Right cardiac atrium (tissue), 5 donors: ENCODE measurements at regions not wholly inside any gene's neighbourhood (a gene's known extent, or its start where the extent isn't known, plus 50 kb on each side); places are given as distances from the start of the nearest gene placed in this dataset.
"Not testable (repeated sequence)": the region's sequence is repeated elsewhere in the genome, so short reads cannot be mapped to it uniquely, and the experiment has no call there.

Experiments
- ATAC-seq, 2 donors: fragments of 200-7000 bp; cut with Tn5 transposase; one replicate each; pipeline versions ENCODE4 v1.8.0 to v1.9.1; 2020; ENCODE audit warnings: moderate library complexity in 2 of 2, mild to moderate bottlenecking in 1 of 2
- DNase-seq, 3 donors: peaks; one replicate each; pipeline ENCODE4 v3.0.0-alpha.2; 2020
- H3K27ac ChIP-seq: one replicate; pipeline ENCODE4 v1.5.1; 2013; ENCODE audit warnings: mild to moderate bottlenecking, low read length, control low read depth, moderate library complexity
- H3K27me3 ChIP-seq: one replicate; pipeline ENCODE4 v1.6.1; 2013; ENCODE audit not compliant: control insufficient read depth, insufficient read depth
- H3K4me1 ChIP-seq: one replicate; pipeline ENCODE4 v1.6.1; 2013; ENCODE audit warnings: low read length; ENCODE audit not compliant: control insufficient read depth, insufficient read depth
- H3K4me3 ChIP-seq: one replicate; pipeline ENCODE4 v1.5.1; 2013; ENCODE audit warnings: low read length, control low read depth
- H3K9me3 ChIP-seq: one replicate; pipeline ENCODE4 v1.6.1; 2013; ENCODE audit warnings: low read length; ENCODE audit not compliant: control insufficient read depth
- WGBS: extraction: QIAGEN DNeasy Blood & Tissue Kit; methylation state at CpG from one replicate; pipeline ENCODE4 v1.1.7; 2013; 5-methylcytosine and 5-hydroxymethylcytosine counted together
- intact Hi-C, 4 donors: fragments of 100-400 bp; cut with DNase I; formaldehyde crosslinking; loops; one replicate each; pipeline versions ENCODE4 v1.11.0 to v1.14.0; 2022 to 2023
- donor health status: healthy with polysubstance abuse.
- donor health status: DM: no; HTN: yes; CAD: no.
- donor health status: DM: no; HTN: no; CAD: no.
- donor health status: DM: no; HTN: yes; CAD: no; lungs with severe emphysema.
- donor health status: DM: yes; HTN: yes; CAD: no.

DNA sequence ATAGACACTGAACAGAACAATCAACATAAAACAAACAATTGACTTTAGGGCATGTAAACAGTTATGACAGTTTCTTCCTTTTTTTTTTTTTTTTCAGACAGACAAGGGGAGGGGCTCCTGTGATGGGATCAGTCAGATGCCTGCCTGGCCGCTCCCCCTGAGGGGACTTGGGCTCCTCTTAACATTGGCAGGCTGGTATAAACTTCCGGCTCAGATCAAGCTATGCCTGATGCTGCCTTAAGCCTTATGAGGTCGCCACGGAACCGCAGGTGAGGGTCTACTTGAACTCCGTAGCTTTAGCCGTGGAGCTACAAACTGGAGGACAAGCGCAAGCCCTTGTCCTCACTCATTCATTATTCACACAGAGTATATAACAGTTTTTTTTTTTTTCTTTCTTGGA is 115.8 kb downstream of the UNC93B1 start:
- ATAC-seq, H3K4me1 ChIP-seq: not testable (repeated sequence)
- 83% methylated on average over 8 of the region's 8 CpGs for WGBS

GRCh38 chr11:67886672-67887071 is 117.2 kb downstream of the UNC93B1 start:
- H3K4me3 ChIP-seq, DNase-seq, H3K4me1 ChIP-seq, intact Hi-C loops, ATAC-seq, H3K9me3 ChIP-seq, H3K27ac ChIP-seq, H3K27me3 ChIP-seq: not testable (repeated sequence)
- 86% methylated on average over 6 of the region's 6 CpGs for WGBS

More for the DNA sequence above, 115.8 kb downstream of the UNC93B1 start:
- H3K27me3 ChIP-seq, DNase-seq, H3K9me3 ChIP-seq, H3K4me3 ChIP-seq, intact Hi-C loops, H3K27ac ChIP-seq: not testable (repeated sequence)

- H3K9me3 ChIP-seq, H3K27me3 ChIP-seq, intact Hi-C loops, DNase-seq, H3K4me1 ChIP-seq, H3K27ac ChIP-seq, H3K4me3 ChIP-seq, ATAC-seq: not testable (repeated sequence)
- WGBS, result 58% methylated on average over 7 of the region's 7 CpGs
Observed at GRCh38 chr11:67886207-67886606, 117.7 kb downstream of the UNC93B1 start.

DNA sequence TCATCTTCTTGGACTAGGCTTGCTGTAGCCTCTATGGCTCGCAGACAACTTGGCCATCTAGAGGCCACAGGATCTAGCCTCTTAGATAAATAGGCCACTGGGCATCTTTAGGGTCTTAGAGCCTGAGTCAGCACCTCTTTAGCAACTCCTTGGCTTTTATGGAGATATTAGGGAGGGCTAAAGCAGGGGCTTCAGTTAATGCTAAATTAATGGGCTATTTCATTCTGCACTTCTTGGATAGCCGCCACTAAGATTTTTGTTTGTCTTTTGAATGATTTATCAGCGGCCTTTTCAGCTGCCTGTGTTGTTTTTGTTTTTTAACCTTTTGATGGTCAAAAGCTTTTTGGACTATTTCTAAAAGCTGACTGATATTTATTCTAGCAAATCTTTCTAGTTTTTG is 118.3 kb downstream of the UNC93B1 start:
- H3K27me3 ChIP-seq, H3K9me3 ChIP-seq, ATAC-seq, H3K4me1 ChIP-seq, H3K4me3 ChIP-seq, DNase-seq, intact Hi-C loops, H3K27ac ChIP-seq: not testable (repeated sequence)
- WGBS, result 24% methylated on average over 3 of the region's 3 CpGs

GRCh38 chr11:67884761-67885558 is 118.9 kb downstream of the UNC93B1 start:
- ATAC-seq, H3K4me3 ChIP-seq, H3K9me3 ChIP-seq, intact Hi-C loops, H3K27ac ChIP-seq, H3K27me3 ChIP-seq, H3K4me1 ChIP-seq, DNase-seq: not testable (repeated sequence)
- 23% methylated on average over 18 of the region's 18 CpGs for WGBS

GRCh38 chr11:67884073-67884757 is 119.7 kb downstream of the UNC93B1 start:
- ATAC-seq, H3K27ac ChIP-seq, H3K4me1 ChIP-seq, H3K9me3 ChIP-seq, intact Hi-C loops, H3K27me3 ChIP-seq, DNase-seq, H3K4me3 ChIP-seq: not testable (repeated sequence)
- 55% methylated on average over 13 of the region's 13 CpGs for WGBS

GRCh38 chr11:67882304-67882703 is 121.6 kb downstream of the UNC93B1 start:
- H3K4me3 ChIP-seq, intact Hi-C loops, H3K4me1 ChIP-seq, DNase-seq, H3K9me3 ChIP-seq, H3K27ac ChIP-seq, H3K27me3 ChIP-seq, ATAC-seq: not testable (repeated sequence)
- 24% methylated on average over 9 of the region's 9 CpGs for whole genome bisulfite sequencing

DNA sequence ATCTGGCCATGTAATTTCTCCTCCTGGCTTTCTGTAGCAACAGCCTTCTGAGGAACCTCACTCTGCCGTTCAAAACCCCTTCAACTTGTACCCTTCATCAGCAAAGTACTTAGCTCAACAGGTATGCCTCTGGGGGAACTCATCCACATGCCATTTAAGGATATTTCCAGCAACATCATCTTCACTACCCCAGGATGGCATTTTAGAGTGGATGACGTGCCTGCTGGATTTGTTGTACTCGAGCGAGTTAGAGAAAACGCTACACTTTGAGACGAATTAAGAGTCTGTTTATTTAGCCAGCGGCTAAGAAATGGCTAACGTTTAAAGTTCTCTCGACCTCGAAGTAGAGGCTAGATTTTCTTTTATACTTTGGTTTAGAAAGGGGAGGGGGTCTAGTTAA is 122.1 kb downstream of the UNC93B1 start:
- H3K27me3 ChIP-seq, H3K9me3 ChIP-seq, DNase-seq, H3K4me1 ChIP-seq, ATAC-seq, H3K27ac ChIP-seq, H3K4me3 ChIP-seq, intact Hi-C loops: not testable (repeated sequence)
- WGBS, result 48% methylated on average over 10 of the region's 10 CpGs

- H3K4me3 ChIP-seq, intact Hi-C loops, H3K27ac ChIP-seq, H3K27me3 ChIP-seq, ATAC-seq, DNase-seq, H3K4me1 ChIP-seq, H3K9me3 ChIP-seq: not testable (repeated sequence)
- 91% methylated on average over 8 of the region's 8 CpGs for WGBS
Observed at GRCh38 chr11:67880594-67881196, 123.2 kb downstream of the UNC93B1 start.

DNA sequence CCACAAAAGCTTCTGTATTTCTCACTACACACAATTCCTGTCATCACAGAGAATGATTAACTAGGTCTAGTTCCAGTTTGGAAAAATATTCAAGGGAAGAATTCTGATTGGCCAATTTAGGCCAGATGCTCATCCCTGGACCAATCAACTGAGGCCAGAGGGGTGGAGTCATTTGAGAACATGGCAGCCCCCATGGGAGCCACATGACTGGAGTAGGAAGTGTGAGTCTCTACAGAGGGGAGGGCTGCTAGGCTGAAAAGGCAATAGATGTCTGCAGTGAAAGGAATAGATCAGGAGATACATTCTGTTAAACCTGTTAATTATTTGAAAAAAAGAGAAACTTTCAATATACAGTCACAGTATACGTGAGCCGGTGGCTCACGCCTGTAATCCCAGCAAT is 125.2 kb downstream of the UNC93B1 start:
- ATAC-seq, DNase-seq, H3K27me3 ChIP-seq, H3K27ac ChIP-seq, H3K4me3 ChIP-seq, intact Hi-C loops, H3K9me3 ChIP-seq, H3K4me1 ChIP-seq: not testable (repeated sequence)
- 96% methylated on average over 3 of the region's 3 CpGs for WGBS

GRCh38 chr11:67877316-67877715 is 126.6 kb downstream of the UNC93B1 start:
- H3K4me3 ChIP-seq, ATAC-seq, H3K4me1 ChIP-seq, H3K9me3 ChIP-seq, H3K27me3 ChIP-seq, H3K27ac ChIP-seq, DNase-seq, intact Hi-C loops: not testable (repeated sequence)
- 63% methylated on average over 4 of the region's 4 CpGs for WGBS
